ENCODE measurements at regions not wholly inside any gene's neighbourhood (a gene's known extent, or its start where the extent isn't known, plus 50 kb on each side); places are given as distances from the start of the nearest gene placed in this dataset.
"Not testable (repeated sequence)": the region's sequence is repeated elsewhere in the genome, so short reads cannot be mapped to it uniquely, and the experiment has no call there.

GRCh38 chr10:42177793-42178689 lies 460.3 kb downstream of the ZNF33B start:
- H3K4me3 ChIP-seq (ENCODE audit: low read depth, low read length) = not testable (repeated sequence)
- TF ChIP-seq CTCF (conservative IDR thresholded peaks at IDR 0.05; ENCODE audit: low read depth, low read length) = peak; percentile 46
- DNase-seq (ENCODE audit: low read depth) = peak; percentile 15

GRCh38 chr10:42177077-42177792 lies 461.1 kb downstream of the ZNF33B start:
- no peak for TF ChIP-seq CTCF (conservative IDR thresholded peaks at IDR 0.05; ENCODE audit: low read depth, low read length)
- no peak overlapping the region for H3K4me3 ChIP-seq (ENCODE audit: low read depth, low read length)
- DNase-seq (ENCODE audit: low read depth) = no peak

GRCh38 chr10:42150428-42151061 lies 487.8 kb downstream of the ZNF33B start:
- no peak for TF ChIP-seq CTCF (conservative IDR thresholded peaks at IDR 0.05; ENCODE audit: low read depth, low read length)
- H3K4me3 ChIP-seq (ENCODE audit: low read depth, low read length) = no peak overlapping the region
- DNase-seq (ENCODE audit: low read depth) = no peak

GRCh38 chr10:42149722-42150427 lies 488.5 kb downstream of the ZNF33B start:
- TF ChIP-seq CTCF (conservative IDR thresholded peaks at IDR 0.05; ENCODE audit: low read depth, low read length) = no peak
- H3K4me3 ChIP-seq (ENCODE audit: low read depth, low read length) = no peak overlapping the region
- no peak for DNase-seq (ENCODE audit: low read depth)

GRCh38 chr10:42149027-42149700 lies 489.2 kb downstream of the ZNF33B start:
- DNase-seq (ENCODE audit: low read depth) = no peak
- no peak overlapping the region for H3K4me3 ChIP-seq (ENCODE audit: low read depth, low read length)
- no peak for TF ChIP-seq CTCF (conservative IDR thresholded peaks at IDR 0.05; ENCODE audit: low read depth, low read length)

GRCh38 chr10:42146165-42146564 lies 492.2 kb downstream of the ZNF33B start:
- not testable (repeated sequence) for DNase-seq (ENCODE audit: low read depth); H3K4me3 ChIP-seq (ENCODE audit: low read depth, low read length)

GRCh38 chr10:42138023-42138422 lies 500.3 kb downstream of the ZNF33B start:
- H3K4me3 ChIP-seq (ENCODE audit: low read depth, low read length); DNase-seq (ENCODE audit: low read depth): not testable (repeated sequence)

Data from epithelial cell of proximal tubule (primary cell).